AG09309 (cell line): ENCODE measurements at regions not wholly inside any gene's neighbourhood (a gene's known extent, or its start where the extent isn't known, plus 50 kb on each side); places are given as distances from the start of the nearest gene placed in this dataset.

Source experiments
- DNase-seq: peaks from one replicate; pipeline ENCODE4 v3.0.0-alpha.2; 2010; ENCODE audit warnings: low read depth
- H3K4me3 ChIP-seq: 2 replicates; pipeline ENCODE4 v1.5.1; 2011; ENCODE audit warnings: mild to moderate bottlenecking, low read depth, low read length, moderate library complexity; ENCODE audit not compliant: control insufficient read depth
- CTCF ChIP-seq: IDR thresholded peaks from 2 replicates; pipeline ENCODE4 v1.5.1; 2011; ENCODE audit warnings: mild to moderate bottlenecking, low read depth, low read length, inconsistent platforms; ENCODE audit not compliant: insufficient read depth, control insufficient read depth; ENCODE audit errors: missing control alignments

GRCh38 chr1:78240755-78241154 lies 195.0 kb downstream of the GIPC2 start:
- no peak overlapping the region for H3K4me3 ChIP-seq
- no peak for TF ChIP-seq CTCF
- no peak for DNase-seq

- no peak for DNase-seq
- no peak for TF ChIP-seq CTCF
- H3K4me3 ChIP-seq = no peak overlapping the region
Observed at GRCh38 chr1:78247079-78247478, 201.3 kb downstream of the GIPC2 start.

- H3K4me3 ChIP-seq = no peak overlapping the region
- no peak for DNase-seq
- TF ChIP-seq CTCF = no peak
Observed at GRCh38 chr1:78250201-78250600, 204.4 kb downstream of the GIPC2 start.

- no peak overlapping the region for H3K4me3 ChIP-seq
- DNase-seq = peak; percentile 91
Observed at GRCh38 chr1:78254517-78254916, 208.8 kb downstream of the GIPC2 start.

GRCh38 chr1:78255383-78255782 lies 209.6 kb downstream of the GIPC2 start:
- TF ChIP-seq CTCF = no peak
- no peak overlapping the region for H3K4me3 ChIP-seq
- no peak for DNase-seq

More at GRCh38 chr1:78254517-78254916, 208.8 kb downstream of the GIPC2 start:
- no peak for TF ChIP-seq CTCF

GRCh38 chr1:78255846-78256245 lies 210.1 kb downstream of the GIPC2 start:
- TF ChIP-seq CTCF = no peak

GRCh38 chr1:78263459-78263858 lies 217.7 kb downstream of the GIPC2 start:
- H3K4me3 ChIP-seq = no peak overlapping the region
- DNase-seq = no peak
- TF ChIP-seq CTCF = no peak

More at GRCh38 chr1:78255846-78256245, 210.1 kb downstream of the GIPC2 start:
- no peak for DNase-seq
- no peak overlapping the region for H3K4me3 ChIP-seq
